HFF-Myc (cell line): ENCODE measurements at regions not wholly inside any gene's neighbourhood (a gene's known extent, or its start where the extent isn't known, plus 50 kb on each side); places are given as distances from the start of the nearest gene placed in this dataset.
"Not testable (repeated sequence)": the region's sequence is repeated elsewhere in the genome, so short reads cannot be mapped to it uniquely, and the experiment has no call there.

Experiments
- DNase-seq: peaks from one replicate; pipeline ENCODE4 v3.0.0-alpha.2; 2011; ENCODE audit warnings: low read depth; ENCODE audit errors: extremely low read depth
- H3K4me3 ChIP-seq: replicated peaks from 2 replicates; pipeline ENCODE4 v1.5.1; 2011; ENCODE audit warnings: low read depth, mild to moderate bottlenecking, control low read depth, low read length
- TF ChIP-seq, protein P1 (sequence below): IDR thresholded peaks from 2 replicates; pipeline ENCODE4 v1.5.1; 2012; ENCODE audit warnings: mild to moderate bottlenecking, low read depth, low read length, control low read depth; ENCODE audit errors: missing control alignments

DNA sequence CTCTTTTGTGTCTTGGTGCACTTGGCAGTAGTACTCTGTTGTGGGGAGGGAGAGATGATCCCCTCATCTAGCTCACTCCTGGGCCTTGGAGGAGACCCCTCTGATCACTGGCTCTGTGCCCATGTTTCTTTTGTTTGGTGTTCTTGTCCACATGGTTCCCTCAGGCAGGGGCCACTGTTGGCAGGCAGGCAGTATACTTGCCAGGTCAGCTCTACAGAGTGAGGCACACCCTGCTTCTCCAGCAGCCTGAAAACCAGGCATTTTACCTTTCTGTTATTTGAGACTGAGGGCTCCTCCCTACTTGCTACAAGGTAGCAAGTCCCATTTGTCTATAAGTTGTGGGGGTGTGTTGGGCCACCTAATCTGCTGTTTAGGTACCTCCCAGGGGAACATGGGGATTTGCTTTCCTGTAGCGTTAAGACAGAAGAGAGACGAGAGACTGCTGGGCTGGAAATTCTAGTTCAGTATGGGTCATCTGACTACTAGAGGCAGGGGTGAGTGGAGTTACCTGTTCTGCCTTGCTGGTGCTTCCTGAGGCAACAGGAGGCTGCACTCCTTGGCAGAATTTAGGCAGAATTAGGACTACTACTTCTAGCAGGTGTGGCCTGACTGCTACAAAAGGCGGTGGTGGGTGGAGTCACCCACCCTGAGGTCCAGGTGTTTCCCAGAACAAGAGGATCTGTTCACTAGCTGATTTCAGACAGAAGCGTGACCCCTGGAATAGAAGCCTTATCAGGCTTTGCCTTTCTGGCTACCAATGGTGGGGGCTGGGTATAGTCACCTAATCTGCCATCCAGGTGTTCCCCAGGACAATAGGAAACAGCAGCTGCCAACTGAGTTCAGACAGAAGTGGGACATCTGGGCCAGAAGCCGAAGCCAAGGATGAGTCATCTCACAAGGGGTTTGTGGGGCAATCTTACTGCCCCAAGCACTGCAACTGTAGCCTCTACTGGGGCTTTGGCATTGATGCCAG lies 843.0 kb upstream of the ATXN8OS start:
- DNase-seq, result no peak
- TF ChIP-seq, protein P1, sequence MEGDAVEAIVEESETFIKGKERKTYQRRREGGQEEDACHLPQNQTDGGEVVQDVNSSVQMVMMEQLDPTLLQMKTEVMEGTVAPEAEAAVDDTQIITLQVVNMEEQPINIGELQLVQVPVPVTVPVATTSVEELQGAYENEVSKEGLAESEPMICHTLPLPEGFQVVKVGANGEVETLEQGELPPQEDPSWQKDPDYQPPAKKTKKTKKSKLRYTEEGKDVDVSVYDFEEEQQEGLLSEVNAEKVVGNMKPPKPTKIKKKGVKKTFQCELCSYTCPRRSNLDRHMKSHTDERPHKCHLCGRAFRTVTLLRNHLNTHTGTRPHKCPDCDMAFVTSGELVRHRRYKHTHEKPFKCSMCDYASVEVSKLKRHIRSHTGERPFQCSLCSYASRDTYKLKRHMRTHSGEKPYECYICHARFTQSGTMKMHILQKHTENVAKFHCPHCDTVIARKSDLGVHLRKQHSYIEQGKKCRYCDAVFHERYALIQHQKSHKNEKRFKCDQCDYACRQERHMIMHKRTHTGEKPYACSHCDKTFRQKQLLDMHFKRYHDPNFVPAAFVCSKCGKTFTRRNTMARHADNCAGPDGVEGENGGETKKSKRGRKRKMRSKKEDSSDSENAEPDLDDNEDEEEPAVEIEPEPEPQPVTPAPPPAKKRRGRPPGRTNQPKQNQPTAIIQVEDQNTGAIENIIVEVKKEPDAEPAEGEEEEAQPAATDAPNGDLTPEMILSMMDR, result no peak
- H3K4me3 ChIP-seq, result no peak overlapping the region

DNA sequence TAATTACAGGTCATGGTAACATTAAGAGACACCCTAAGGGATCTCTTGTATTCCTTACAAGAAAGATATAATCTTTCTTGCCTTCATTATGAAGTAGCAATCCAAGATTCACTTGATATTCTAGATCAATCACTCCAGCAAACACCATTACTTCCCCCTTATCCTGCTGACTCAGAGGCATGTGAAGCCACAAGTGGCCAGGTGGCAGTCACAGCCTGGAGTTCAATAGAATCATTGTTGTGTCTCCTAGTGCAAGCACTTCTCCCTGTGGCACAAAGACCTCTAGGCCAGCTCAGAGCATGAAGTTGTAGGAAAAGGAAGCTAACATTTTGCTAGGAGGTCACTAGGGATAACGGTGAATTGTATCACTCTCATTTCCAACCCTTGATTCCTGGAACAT lies 864.3 kb upstream of the ATXN8OS start:
- DNase-seq, result no peak

DNA sequence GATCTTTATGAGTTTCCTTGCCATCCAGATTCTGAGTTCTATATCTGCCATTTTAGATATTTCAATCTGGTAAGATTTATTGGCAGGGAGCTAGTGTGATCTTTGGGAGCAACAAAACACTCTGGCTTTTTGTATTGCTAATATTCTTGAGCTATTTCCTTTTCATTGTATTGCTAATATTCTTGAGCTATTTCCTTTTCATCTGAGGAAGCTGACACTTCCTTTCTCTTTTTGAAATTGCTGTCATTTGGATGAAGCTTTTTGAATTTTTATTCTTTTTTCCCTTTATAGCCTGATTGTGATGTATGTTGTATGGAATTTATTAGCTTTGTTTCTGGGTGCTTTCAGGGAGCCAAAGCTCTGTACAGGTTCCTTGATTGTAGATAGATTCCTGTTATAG lies 873.5 kb upstream of the ATXN8OS start:
- no peak for DNase-seq
- no peak overlapping the region for H3K4me3 ChIP-seq
- TF ChIP-seq, protein P1, result no peak

More for the DNA sequence above, 864.3 kb upstream of the ATXN8OS start:
- no peak overlapping the region for H3K4me3 ChIP-seq
- TF ChIP-seq, protein P1, result no peak

DNA sequence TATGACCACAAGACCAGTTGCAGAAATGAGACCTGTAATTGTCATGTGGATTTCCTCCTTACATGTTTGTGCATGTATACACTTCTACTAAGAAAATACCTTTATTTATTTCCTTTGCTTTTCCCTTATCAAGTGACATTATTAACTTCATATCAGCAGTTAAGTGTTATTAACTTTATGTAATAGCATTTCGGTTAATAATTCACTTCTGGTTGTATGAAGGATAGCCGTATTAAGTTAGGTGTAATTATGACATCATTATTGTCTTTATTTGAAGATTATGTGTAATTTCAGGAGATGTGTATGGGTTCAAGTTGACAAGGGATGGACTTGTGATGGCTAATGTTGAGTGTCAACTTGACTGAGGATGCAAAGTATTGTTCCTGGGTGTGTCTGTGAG lies 881.2 kb upstream of the ATXN8OS start:
- TF ChIP-seq, protein P1, result no peak
- no peak for DNase-seq
- H3K4me3 ChIP-seq, result no peak overlapping the region

DNA sequence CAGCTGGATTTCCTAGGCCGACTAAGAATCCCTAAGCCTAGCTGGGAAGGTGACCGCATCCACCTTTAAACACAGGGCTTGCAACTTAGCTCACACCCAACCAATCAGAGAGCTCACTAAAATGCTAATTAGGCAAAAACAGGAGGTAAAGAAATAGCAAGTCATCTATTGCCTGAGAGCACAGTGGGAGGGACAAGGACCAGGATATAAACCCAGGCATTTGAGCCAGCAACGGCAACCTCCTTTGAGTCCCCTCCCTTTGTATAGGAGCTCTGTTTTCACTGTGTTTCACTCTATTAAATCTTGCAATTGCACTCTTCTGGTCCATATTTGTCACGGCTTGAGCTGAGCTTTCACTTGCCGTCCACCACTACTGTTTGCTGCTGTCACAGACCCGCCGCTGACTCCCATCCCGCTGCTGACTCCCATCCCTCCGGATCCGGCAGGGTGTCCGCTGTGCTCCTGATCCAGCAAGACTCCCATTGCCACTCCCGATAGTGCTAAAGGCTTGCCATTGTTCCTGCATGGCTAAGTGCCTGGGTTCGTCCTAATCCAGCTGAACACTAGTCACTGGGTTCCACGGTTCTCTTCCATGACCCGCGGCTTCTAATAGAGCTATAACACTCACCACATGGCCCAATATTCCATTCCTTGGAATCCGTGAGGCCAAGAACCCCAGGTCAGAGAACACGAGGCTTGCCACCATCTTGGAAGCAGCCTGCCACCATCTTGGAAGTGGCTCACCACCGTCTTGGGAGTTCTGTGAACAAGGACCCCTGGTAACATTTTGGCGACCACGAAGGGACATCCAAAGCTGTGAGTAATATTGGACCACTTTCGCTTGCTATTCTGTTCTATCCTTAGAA lies 885.8 kb upstream of the ATXN8OS start:
- not testable (repeated sequence) for DNase-seq, H3K4me3 ChIP-seq

DNA sequence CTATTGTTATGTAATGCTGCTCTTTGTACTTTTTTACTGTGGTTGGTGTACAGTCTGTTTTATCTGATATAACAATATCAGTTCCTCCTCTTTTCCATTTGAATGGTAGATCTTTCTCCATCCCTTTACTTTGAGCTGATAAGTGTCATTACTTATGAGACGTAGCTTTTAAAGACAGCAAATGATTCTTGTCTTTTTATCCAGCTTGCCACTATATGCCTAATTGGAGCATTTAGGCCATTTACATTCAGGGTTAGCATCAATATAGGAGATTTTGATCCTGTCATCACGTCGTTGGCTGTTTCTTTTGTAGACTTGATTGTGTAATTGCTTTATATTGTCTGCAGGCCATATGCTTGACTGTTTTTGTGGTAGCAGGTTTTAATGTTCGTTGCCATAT lies 894.2 kb upstream of the ATXN8OS start:
- DNase-seq, result no peak
- H3K4me3 ChIP-seq, result no peak overlapping the region
- TF ChIP-seq, protein P1, result no peak

DNA sequence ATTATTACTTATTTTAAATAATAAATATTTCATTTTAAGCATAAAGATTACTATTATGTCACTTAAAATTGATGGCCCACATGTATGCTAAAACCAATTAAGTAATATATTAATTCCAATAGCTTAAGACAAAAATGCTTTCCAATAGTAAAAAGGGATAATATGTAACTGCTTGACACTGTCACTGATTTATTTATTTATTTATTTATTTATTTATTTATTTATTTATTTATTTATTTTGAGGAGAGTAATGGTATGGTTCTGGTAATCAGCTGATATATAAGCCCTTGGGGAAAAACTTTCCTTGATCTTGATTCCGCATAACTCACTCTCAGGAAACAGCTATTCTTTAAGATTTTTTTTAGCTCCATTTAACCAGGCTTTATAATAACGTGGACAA lies 903.0 kb upstream of the ATXN8OS start:
- TF ChIP-seq, protein P1, result no peak
- H3K4me3 ChIP-seq, result no peak overlapping the region
- DNase-seq, result no peak
